Fibroblast of pulmonary artery (primary cell): ENCODE measurements at regions not wholly inside any gene's neighbourhood (a gene's known extent, or its start where the extent isn't known, plus 50 kb on each side); places are given as distances from the start of the nearest gene placed in this dataset.
A peak's percentile ranks its signal among the peaks of the same experiment; 100 is the strongest.

ENCODE experiments used
- DNase-seq: peaks from one replicate; pipeline ENCODE4 v3.0.0-alpha.2; 2010; ENCODE audit warnings: low read depth
- H3K4me3 ChIP-seq: replicated peaks from 2 replicates; pipeline ENCODE4 v1.5.1; 2011; ENCODE audit warnings: low read depth, mild to moderate bottlenecking, control low read depth, low read length, moderate library complexity
- CTCF ChIP-seq: IDR thresholded peaks from 2 replicates; pipeline ENCODE4 v1.5.1; 2011; ENCODE audit warnings: mild to moderate bottlenecking, control low read depth, low read length, inconsistent platforms; ENCODE audit errors: missing control alignments

- DNase-seq = no peak
- no peak for TF ChIP-seq CTCF
- no peak overlapping the region for H3K4me3 ChIP-seq
These were observed 83.7 kb upstream of the OBI1 start for GRCh38 chr13:78742659-78743058.

- DNase-seq = peak; percentile 26
- H3K4me3 ChIP-seq = no peak overlapping the region
- TF ChIP-seq CTCF = no peak
These were observed 77.2 kb upstream of the OBI1 start for GRCh38 chr13:78736142-78736541.

GRCh38 chr13:78732445-78733017 lies 73.6 kb upstream of the OBI1 start:
- no peak for TF ChIP-seq CTCF
- no peak for DNase-seq
- no peak overlapping the region for H3K4me3 ChIP-seq

- H3K4me3 ChIP-seq = no peak overlapping the region
- no peak for DNase-seq
- TF ChIP-seq CTCF = no peak
These were observed 63.7 kb upstream of the OBI1 start for GRCh38 chr13:78722700-78723099.

- no peak for DNase-seq
- TF ChIP-seq CTCF = no peak
- H3K4me3 ChIP-seq = no peak overlapping the region
These were observed 60.4 kb upstream of the OBI1 start for GRCh38 chr13:78719367-78719766.

- no peak for DNase-seq
- no peak overlapping the region for H3K4me3 ChIP-seq
- no peak for TF ChIP-seq CTCF
These were observed 55.8 kb upstream of the OBI1 start for GRCh38 chr13:78714717-78715116.

- H3K4me3 ChIP-seq = no peak overlapping the region
- TF ChIP-seq CTCF = no peak
- no peak for DNase-seq
These were observed 53.9 kb upstream of the OBI1 start for GRCh38 chr13:78712831-78713230.
